GM12873 (cell line): ENCODE measurements at regions not wholly inside any gene's neighbourhood (a gene's known extent, or its start where the extent isn't known, plus 50 kb on each side); places are given as distances from the start of the nearest gene placed in this dataset.

Source experiments
- CTCF ChIP-seq: IDR thresholded peaks from 2 replicates; pipeline ENCODE4 v1.5.1; 2012; ENCODE audit warnings: low read depth, mild to moderate bottlenecking, moderate library complexity, low read length, control low read depth; ENCODE audit not compliant: insufficient read depth; ENCODE audit errors: missing control alignments

- TF ChIP-seq CTCF = no peak
Observed at GRCh38 chr16:50928065-50928464, 186.2 kb downstream of the CYLD start.

GRCh38 chr16:50925758-50926357, 184.0 kb downstream of the CYLD start:
- no peak for TF ChIP-seq CTCF

GRCh38 chr16:50924759-50925545, 183.1 kb downstream of the CYLD start:
- TF ChIP-seq CTCF = no peak

DNA sequence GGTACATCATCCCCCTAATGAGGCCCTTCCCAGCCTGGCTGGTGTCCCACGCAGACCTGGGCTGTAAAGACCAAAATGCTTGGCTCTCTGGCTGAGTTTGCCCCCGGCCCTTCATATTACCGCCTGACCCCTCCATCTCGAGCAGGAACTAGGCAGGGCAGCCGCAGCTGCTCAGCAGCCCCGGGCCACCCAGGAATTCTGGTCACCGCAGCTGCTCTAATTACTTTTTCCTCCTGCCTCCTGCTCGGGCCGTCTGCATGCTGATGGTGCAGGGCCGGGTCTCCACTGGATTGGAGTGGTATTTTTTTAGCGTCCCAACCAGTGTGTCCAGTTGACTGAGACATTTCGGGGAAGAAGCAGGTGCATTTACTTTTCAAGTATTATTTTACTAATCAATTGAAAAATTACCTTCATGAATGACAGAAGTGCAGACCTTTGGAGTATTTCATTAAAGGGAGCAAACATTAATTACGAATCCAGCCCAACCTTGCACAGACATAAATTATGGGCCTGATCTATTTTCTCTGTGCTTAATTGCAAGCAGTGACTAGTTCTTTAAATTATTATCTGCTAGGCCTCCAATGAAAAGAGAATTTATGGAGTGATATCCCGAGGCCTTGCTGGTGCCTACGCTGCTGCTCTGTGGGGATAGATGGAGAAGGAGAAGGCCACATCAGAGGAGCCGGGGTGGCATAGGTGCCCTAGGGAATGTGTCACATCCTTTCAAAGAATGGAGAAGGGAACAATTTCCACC, 176.2 kb downstream of the CYLD start:
- TF ChIP-seq CTCF = no peak

GRCh38 chr16:50916040-50916439, 174.2 kb downstream of the CYLD start:
- TF ChIP-seq CTCF = no peak

- no peak for TF ChIP-seq CTCF
Observed at GRCh38 chr16:50915120-50915519, 173.2 kb downstream of the CYLD start.

DNA sequence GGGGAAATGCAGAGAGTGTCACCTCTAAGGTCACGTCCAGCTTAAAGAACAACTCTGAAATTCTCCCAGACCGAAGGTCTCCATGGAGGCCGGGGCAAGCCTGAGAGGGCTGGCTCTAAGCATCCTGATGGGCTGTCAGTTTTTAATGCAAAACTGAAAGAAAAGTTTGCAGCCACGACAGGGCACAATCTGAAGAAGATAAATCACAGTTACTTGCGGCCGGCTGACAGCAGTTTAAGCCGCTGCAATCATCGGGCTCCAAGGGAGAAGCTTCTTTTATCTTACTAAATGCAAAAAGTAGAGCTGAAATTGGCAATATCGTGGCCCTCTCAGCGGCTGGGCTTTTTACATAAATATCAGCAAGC, 168.8 kb downstream of the CYLD start:
- no peak for TF ChIP-seq CTCF
